Left kidney (tissue), 1 donor: ENCODE measurements at regions not wholly inside any gene's neighbourhood (a gene's known extent, or its start where the extent isn't known, plus 50 kb on each side); places are given as distances from the start of the nearest gene placed in this dataset.
"Not testable (repeated sequence)": the region's sequence is repeated elsewhere in the genome, so short reads cannot be mapped to it uniquely, and the experiment has no call there.

Experiments
- DNase-seq: peaks from one replicate; pipeline ENCODE4 v3.0.0-alpha.2; 2013

DNA sequence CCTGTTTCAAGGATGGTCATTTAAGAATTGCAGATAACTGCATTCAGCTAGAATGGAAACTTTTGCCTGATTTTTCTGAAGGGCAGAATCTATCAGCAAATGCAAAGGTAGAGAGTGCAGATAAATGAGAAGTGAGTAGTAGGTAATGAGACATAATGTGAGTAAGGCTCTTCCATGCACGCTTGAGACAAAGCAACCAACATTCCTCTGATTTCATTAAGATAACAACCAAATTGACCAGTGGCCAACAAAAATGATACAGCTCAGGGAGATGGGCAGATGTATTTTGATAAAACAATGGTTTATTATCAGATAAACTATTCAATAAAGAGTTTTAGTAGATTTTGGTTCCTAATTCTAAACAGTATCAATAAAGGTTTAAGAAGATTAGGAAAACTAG is 404.4 kb upstream of the PBX1 start:
- no peak for DNase-seq

DNA sequence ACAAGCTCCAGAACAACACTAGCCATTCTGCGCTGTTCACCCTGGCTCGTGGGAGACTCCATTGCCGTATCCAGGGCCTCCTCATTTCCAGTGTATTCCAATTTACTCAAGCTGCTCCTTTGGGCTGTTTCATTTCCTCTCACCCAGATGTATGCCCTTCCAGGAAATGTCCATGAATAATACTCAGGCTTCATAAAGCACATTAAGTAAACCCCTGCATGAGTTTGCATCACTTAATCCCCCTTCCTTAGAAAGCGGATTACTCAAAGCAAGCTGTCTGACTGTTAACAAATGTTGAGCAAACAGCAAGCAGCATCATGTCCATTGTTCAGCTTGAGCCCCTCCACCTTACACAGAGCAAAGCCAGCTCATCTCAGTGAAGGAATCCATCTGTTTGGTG is 403.6 kb upstream of the PBX1 start:
- DNase-seq: no peak

DNA sequence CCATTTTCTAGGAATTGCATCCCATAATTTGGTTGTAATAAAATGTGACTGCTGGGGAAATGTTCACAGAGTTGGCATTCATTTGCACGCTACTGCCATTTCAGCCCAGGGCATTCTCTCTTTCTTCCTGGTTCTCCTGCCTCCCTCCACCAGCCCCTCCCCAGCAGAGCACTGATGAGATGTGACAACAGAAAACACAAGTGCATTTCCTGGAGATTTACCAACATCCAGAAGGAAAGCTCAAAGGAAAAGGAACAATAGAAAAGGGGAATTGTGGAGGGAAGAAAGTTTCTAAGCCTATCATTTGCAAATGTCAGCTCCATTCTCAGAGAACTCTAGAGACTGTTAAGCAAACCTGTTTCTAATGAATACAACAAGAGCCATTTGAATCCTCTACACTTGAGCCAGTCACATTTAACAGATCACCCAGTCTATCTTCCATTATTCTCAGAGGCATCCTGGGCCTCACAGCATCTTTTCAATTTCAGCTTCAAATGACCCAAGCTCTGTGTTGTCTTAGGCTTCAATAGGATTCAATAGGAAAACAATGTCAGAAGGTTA is 395.6 kb upstream of the PBX1 start:
- DNase-seq: no peak

DNA sequence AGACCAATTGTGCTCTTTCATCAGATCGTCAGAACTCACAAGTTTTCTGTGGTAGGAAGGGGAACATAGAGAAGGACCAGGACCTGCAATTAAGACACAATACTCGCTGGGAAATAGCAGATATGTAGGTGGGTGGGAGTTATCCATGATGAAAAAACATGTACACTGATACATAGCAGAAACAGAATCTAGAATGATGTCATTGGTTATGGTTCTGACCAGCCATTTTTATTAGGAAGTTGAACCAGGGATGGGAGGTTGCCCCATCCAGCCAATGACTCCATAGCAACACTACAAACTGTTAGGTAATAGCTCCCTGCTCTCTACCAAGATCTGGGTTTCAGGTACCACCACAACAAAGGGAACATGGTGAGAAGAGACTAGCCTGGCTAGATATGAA is 393.5 kb upstream of the PBX1 start:
- no peak for DNase-seq

DNA sequence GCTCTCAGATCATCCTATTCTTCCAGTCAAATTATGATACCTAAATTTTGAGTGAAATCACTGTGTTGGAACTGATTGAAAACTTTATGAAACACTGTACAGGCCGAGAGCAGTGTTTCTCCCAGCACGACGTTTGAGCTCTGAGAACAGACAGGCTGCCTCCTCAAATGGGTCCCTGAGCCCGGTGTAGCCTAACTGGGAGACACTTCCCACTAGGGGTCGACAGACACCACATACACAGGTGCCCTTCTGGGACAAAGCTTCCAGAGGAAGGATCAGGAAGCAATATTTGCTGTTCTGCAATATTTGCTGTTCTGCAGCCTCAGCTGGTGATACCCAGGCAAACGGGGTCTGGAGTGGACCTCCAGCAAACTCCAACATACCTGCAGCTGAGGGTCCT is 392.5 kb upstream of the PBX1 start:
- DNase-seq: not testable (repeated sequence)

DNA sequence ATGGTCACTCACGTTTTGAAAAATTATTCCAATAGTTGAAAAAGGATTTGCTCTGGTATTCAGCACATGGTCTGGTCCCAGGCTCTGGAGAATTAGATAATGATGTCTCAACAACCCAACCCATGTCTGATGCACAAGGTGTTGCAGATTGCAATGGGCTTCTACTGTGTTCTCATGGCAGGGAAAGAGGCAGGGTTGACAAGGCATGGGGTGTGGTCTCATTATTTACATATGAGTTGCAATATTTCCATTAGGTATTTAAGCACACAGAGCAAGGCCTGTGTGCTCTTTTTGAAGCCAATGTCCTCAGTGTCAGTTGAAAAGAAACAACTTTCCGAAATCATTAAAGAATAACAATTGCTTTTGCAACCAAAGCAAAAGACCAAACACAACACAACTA is 381.9 kb upstream of the PBX1 start:
- no peak for DNase-seq

DNA sequence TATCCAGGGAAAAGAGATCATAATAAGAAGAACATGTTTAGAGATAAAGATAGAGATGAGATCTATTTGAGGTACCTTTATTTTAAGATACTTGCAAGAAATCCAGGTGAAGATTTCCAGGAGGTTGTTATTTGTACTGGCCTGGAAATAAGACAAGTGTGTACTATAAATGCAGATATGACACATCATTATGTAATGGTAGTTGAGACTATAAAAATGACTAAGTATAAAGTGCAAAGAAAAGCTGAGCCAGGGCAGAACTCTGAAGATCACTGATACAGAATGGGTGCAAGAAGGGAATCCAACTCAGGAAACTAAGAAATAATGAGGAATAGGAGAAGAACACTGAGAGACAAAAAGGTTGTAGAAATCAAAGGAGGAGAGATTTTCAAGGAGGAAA is 378.2 kb upstream of the PBX1 start:
- DNase-seq: no peak

DNA sequence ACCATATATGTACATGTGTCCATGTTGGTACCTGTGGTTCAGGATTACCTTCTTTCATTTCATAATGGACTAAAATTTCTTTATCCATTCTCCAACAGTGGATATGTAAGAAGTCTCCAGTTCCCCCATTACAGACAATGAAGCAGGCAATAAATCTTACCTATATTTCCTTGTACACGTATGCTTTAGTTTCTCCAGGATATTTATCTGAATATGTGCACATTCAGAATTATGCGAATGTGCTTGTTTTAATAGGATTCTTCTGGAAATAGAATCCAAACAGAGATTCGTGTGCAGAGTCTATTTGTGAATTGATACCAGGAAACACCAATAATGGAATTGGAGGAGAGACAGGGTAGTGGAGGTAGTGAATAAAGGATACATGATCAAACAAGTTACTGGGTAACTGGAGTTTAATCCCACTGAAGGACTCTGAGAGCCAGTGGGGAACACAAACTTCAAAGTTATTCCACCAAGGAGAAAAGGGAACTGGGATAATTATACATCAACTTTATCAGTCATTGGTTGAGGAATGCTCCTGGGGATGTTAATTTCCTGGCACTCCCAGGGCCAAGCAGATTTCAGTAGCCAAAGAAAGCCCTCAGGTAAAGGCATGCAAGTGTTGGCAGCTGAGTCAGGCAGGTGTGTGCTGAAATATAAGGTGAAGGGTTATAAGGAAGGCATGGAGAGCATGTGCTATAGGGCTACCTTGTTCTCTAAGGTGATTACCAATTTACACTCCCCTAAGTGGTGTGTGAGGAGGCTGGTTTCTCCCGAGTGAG is 374.9 kb upstream of the PBX1 start:
- no peak for DNase-seq

DNA sequence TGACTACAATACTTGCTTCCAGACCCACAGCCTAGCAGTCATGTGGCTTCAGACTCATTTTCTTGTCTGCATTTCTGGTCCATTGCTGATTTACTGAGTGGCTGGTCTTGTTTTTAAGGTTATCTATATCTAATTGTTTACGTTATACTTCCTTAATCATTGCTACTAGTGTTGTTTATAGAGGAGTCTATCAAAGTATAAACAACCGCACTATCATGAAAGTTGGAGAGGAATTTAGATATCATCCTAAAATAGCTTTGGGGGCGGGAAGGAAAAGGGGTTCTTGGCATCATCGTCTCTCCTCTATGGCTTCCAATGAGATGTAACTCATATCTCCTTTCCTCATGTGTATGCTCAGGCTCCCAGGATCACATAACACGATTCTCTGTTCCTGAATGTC is 372.1 kb upstream of the PBX1 start:
- no peak for DNase-seq

DNA sequence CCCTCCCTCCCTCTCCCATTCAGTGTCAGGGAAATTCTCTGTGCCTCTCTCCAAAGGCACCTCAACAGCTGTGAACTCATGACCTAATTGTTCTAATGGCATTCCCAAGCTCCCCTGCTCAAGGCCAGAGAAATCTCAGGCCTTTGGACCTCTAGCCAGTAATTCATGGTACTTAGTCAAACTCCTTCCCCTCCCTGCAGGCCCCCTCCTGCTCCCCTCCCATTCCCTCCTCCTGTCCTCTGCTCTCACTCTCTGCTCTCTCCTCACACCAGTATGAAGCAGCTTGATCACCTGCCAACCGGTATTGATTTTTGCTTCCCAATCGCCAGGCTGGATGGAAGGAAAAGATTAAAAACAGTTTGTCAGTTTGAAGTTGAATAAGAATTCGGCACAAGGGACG is 370.5 kb upstream of the PBX1 start:
- DNase-seq: peak; percentile 8

DNA sequence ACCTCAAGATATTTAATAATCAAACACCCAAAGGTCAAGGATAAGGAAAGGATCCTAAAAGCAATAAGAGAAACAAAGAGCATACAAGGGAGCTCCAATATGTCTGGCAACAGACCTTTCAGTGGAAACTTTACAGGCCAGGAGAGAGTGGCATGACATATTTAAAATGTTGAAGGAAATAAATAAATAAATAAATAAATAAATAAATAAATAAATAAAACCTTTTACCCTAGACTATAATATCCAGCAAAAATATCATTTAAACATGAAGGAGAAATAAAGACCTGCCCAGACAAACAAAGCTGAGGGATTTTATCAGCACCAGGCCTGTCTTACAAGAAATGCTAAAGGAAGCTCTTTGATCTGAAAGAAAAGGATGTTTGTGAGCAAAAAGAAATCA is 367.8 kb upstream of the PBX1 start:
- no peak for DNase-seq

DNA sequence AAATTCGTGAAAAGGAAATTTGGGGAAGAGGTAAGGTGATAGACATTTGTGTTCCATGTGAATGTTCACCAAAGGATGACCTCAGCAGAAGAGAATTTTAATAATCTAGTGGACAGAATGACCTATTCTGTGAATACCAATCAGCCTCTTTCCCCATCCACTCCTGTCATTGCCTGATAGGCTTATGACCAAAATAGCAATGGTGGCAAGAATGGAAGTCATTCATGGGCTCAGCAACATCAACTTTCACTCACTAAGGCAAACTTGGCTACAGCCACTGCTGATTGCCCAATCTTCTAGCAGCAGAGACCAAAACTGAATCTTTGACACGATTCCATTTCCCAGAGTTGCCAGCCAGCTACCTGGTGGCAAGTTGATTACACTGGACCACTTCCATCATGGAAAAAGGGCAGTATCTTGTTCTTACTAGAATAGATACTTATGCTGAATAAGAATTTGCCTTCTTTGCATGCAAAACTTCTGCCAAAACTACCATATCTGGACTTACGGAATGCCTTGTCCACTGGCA is 348.7 kb upstream of the PBX1 start:
- DNase-seq: no peak

DNA sequence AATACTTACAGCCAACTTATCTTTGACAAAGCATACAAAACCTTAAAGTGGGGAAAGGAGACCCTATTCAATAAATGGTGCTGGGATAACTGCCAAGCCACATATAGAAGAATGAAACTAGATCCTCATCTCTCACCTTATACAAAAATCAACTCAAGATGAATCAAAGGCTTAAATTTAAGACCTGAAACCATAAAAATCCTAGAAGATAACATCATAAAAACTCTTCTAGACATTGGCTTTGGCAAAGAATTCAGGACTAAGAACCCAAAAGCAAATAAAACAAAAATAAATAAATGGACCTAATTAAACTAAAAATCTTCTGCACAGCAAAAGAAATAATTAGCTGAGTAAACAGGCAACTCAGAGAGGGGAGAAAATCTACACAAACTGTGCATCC is 335.6 kb upstream of the PBX1 start:
- no peak for DNase-seq

DNA sequence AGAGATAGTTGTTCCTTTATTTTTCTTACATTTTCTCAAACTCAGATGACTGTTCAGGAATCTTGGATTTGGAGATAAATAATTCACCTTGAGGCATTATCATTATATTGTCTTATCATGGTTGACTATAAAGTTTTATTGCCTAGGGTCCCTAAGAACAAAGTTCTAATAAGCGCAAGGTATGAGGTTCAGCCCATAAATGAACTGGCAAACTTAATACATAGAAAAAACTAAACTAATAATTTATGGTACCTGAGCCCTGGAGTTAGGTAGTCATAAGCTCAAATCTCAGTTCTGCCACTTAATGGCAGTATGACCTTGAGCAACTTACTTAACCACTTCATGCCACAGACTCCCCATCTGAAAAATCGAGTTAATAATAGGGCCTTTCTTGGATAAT is 334.0 kb upstream of the PBX1 start:
- DNase-seq: no peak

DNA sequence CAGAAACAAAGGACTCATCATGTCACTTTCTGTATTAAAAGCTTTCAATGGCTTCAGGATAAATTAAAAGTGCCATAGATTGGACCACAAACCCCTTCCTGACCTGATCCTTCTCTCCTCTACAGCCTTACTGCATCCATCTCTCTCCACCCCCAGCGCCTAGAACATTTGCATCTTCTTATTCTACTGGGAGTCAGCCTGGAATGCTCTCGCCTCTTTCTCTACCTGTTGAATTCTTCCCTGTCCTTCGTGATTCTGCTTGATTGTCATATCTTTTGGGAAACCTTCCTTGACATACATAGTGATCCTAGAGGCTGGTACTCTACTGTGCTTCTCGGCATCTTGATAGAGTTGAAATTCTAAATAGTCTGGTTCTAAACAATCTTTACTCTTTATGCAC is 332.0 kb upstream of the PBX1 start:
- DNase-seq: no peak

DNA sequence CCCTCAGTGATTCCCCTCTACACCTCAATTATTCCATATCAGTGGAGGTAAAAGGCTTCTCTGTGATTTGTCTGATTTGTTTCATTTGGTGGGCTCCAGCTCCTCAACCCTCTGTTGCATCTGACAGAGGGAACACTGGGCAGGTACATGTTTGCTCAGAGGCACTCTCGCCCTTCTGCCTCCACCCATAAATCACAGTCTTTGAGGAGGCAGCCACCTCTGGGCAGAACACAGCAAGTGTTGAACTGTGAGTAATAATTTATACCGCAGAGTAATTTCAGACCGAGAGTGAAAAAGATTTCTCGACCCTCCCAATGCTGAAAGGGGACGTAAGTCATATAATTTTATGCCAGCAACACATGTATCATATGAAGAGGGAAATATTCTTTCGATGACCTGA is 330.1 kb upstream of the PBX1 start:
- DNase-seq: no peak

DNA sequence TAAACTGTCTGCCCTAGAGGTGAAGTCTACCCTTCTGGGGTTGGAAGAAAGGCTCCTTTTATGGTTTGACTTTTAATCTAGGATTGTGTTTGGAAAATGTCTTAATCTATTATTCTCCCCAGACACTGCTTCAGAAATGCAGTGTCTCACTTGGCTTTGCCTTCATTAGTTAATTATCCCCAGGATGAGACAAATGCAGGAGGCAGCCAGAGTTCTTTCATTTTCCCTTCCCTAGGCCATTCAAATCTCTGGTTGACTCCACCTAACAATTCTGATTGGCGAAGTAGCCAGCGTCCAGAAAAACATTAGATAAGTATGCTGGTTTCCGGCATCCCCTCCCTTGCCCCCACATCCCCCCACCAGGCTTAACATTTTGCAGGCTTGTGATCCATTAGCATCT is 325.8 kb upstream of the PBX1 start:
- DNase-seq: no peak

DNA sequence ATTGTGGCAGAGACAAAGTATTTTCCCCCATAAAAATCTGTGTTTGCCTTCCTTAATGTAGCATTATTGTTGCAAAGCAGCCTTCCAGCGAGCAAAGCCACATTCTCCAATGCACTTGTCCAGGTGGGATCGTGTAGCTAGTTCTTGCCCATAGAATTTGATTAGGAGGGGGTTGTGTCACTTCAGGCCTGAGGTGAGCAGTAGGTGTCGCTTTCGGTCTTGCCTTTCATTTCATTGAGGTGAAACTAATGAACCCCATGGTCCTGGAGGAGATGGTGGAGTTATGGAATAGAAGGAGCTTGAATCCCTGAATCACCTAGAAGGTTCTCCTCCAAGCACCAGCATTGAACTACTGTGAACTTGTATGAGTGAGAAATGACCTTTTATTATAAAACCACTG is 318.9 kb upstream of the PBX1 start:
- DNase-seq: no peak

DNA sequence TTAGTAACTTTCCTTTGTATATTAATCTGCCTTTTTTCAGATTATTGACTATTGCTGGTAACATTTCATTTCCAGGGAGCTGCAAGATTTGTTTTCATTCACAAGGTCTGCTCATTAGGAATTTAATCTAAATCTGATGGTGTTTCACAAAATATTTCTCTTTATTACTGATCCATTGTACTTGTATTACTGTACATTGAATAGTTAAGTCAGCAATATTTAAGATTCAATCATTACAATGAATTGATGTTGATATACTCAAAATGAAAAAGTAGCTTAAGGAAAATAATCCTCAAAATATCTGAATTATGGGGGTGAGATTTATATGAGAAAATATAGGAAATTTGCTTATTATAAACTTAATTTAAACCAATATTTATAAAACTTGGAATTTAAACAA is 308.6 kb upstream of the PBX1 start:
- DNase-seq: no peak

DNA sequence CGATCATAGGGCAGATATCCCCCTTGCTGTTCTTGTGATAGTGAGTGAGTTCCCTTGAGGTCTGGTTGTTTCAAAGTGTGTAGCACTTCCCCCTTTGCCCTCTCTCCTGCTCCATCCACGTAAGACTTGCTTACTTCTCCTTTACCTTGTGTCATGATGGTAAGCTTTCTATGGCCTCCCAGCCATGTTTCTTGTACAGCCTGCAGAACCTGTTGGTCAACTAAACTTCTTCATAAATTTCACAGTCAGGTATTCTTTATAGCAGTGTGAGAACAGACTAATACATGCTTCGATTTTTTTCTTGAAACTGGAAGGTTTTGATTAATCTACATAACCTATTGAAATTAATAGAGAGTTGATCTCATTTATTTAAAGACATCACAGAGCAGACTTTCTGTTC is 302.5 kb upstream of the PBX1 start:
- no peak for DNase-seq

DNA sequence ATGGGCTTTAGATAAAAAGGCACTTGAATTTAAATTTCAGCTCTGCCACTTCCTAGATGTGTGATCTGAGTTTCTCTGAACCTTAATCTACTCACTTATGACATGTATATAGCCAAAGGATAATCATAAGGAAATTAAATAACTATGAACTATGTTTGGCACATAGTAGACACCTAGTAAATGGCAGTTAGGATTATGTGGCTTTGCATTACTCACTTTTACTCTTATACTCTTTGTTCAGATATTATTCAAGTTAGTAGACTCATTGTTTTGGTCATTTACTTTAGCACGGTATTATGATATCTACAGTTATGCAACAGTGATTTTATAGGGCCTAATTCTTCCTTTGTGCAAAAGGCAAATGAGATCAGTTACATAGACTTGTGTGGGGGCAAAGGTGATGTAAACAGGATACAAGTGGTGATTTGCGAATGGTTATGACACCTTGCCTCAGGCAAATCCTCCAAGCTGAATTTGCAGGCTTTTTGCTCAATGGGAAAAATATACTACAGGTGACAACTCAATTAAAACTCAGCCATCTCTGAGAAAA is 297.2 kb upstream of the PBX1 start:
- DNase-seq: no peak

DNA sequence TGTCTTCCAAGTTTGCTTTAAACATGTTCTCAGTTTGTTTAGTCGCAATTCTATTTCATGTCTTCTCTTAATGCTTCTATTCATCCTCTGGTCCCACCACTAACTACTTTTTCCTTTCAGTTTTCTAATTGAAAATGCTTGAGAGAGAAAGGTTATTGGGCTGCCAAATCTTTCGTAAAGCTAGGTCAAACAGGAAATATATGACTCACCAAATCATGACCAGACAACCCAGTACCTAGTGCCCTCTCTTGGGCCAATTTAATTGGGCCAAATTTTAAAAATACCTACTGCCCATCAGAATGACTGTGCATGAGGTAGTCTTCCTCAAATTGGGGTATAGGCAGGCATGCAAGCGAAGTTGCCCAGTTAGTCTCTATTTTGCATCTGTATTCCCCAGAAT is 295.4 kb upstream of the PBX1 start:
- no peak for DNase-seq

DNA sequence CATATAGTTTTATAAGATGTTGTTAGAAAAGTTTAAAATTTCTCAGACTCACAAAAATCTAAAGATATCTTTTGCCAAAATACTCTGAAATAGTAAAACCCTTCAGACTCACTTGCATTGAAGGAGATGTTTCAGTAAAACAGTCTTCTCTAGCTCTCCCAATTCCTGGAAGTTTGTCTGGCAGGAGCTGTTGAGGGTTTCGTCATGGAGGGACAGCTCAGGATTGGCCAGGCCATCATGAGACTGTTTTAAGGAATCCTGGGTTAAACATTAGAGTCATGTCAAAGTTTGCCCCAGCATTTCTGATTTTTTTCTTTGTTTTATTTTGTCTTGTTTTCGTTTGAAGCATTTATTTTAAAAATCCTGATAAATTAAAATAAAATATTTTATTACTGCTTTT is 293.8 kb upstream of the PBX1 start:
- no peak for DNase-seq

DNA sequence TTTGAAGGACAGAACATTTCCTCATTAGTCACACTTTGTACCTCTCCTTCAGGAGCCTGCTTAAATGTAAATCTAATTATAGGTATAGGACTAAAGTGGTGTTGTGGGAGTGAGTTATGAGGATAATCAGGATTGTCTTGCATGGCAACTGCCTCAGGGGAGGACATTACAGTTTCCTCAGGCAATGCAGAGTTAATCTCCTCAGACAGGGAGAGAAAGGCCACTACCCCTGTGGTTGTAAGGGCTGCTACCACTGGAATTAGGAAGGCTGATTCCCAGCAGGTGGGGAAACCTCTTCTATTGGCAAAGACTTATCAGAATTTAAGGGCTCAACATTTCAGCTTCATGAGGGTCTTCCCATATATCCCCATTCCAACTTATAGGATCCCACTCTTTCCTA is 286.8 kb upstream of the PBX1 start:
- no peak for DNase-seq
